Hindlimb muscle (tissue), 1 donor: ENCODE measurements at regions not wholly inside any gene's neighbourhood (a gene's known extent, or its start where the extent isn't known, plus 50 kb on each side); places are given as distances from the start of the nearest gene placed in this dataset.
"Not testable (repeated sequence)": the region's sequence is repeated elsewhere in the genome, so short reads cannot be mapped to it uniquely, and the experiment has no call there.

ENCODE experiments used
- DNase-seq: peaks from one replicate; pipeline ENCODE4 v3.0.0-alpha.2; 2013

GRCh38 chr6:106797186-106797585 is 167.8 kb downstream of the QRSL1 start:
- DNase-seq, result no peak

- DNase-seq, result no peak
These were observed 167.4 kb downstream of the QRSL1 start for GRCh38 chr6:106796781-106797180.

- DNase-seq, result no peak
These were observed 164.8 kb downstream of the QRSL1 start for GRCh38 chr6:106794129-106794528.

- DNase-seq, result no peak
These were observed 163.3 kb downstream of the QRSL1 start for GRCh38 chr6:106792536-106793236.

- DNase-seq, result no peak
These were observed 161.6 kb downstream of the QRSL1 start for GRCh38 chr6:106790935-106791334.

- no peak for DNase-seq
These were observed 160.9 kb downstream of the QRSL1 start for GRCh38 chr6:106790149-106790770.

GRCh38 chr6:106789428-106790148 is 160.2 kb downstream of the QRSL1 start:
- DNase-seq, result no peak

GRCh38 chr6:106788761-106789160 is 159.4 kb downstream of the QRSL1 start:
- DNase-seq, result no peak

GRCh38 chr6:106787327-106788196 is 158.2 kb downstream of the QRSL1 start:
- DNase-seq, result no peak

GRCh38 chr6:106785298-106785697 is 155.9 kb downstream of the QRSL1 start:
- DNase-seq, result no peak

- no peak for DNase-seq
These were observed 154.5 kb downstream of the QRSL1 start for GRCh38 chr6:106783640-106784566.

- DNase-seq, result no peak
These were observed 153.3 kb downstream of the QRSL1 start for GRCh38 chr6:106782536-106783285.

- DNase-seq, result not testable (repeated sequence)
These were observed 150.2 kb downstream of the QRSL1 start for GRCh38 chr6:106779552-106779951.

GRCh38 chr6:106778943-106779342 is 149.6 kb downstream of the QRSL1 start:
- no peak for DNase-seq

- peak; percentile 26 for DNase-seq
These were observed 144.7 kb downstream of the QRSL1 start for GRCh38 chr6:106773996-106774629.

- peak; percentile 23 for DNase-seq
These were observed 144.1 kb downstream of the QRSL1 start for GRCh38 chr6:106773522-106773921.

- peak; percentile 36 for DNase-seq
These were observed 143.1 kb downstream of the QRSL1 start for GRCh38 chr6:106772270-106773142.

- no peak for DNase-seq
These were observed 142.4 kb downstream of the QRSL1 start for GRCh38 chr6:106771822-106772221.

GRCh38 chr6:106770663-106771062 is 141.3 kb downstream of the QRSL1 start:
- DNase-seq, result no peak
